ENCODE measurements at regions not wholly inside any gene's neighbourhood (a gene's known extent, or its start where the extent isn't known, plus 50 kb on each side); places are given as distances from the start of the nearest gene placed in this dataset.

- TF ChIP-seq CTCF (conservative IDR thresholded peaks at IDR 0.05; ENCODE audit: low read length), result no peak
- TF ChIP-seq EZH2phosphoT487 (IDR thresholded peaks at IDR 0.05; ENCODE audit: borderline replicate concordance, low read depth, low read length), result no peak
Observed at GRCh38 chr5:156124708-156125107, 202.3 kb upstream of the SGCD start.
